Erythroblast (primary cell): ENCODE measurements at regions not wholly inside any gene's neighbourhood (a gene's known extent, or its start where the extent isn't known, plus 50 kb on each side); places are given as distances from the start of the nearest gene placed in this dataset.

Source experiments
- GATA1 ChIP-seq: IDR thresholded peaks from 2 replicates; pipeline ENCODE4 v1.6.1; 2011; ENCODE audit warnings: low read depth, mild to moderate bottlenecking, control low read depth, low read length, moderate library complexity
- POLR2A ChIP-seq: IDR thresholded peaks from 2 replicates; pipeline ENCODE4 v1.6.1; 2011; ENCODE audit warnings: mild to moderate bottlenecking, low read length

DNA sequence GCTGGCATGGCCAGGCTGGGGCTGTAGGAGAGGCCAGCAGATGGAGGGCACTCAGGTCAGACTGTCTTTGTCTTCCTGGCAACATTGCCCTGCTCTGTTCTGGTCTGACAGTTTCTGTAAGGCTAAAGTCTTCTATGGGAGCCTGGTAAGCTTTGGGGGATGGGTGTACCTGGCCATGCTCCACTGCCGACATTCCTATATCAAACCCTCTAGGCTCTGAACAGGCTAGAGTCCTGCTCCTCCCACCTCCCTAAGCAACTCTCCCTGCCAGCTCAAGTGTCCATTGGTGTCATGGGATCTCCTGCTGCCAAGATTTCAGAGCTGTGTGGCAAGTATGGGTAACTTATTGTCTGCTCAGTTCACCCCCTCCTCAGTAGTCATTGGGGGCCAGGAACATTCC is 163.5 kb upstream of the UGT8 start:
- TF ChIP-seq POLR2A (no peak), GATA1 (no peak)
